Spleen (tissue), 11 donors: ENCODE measurements at regions not wholly inside any gene's neighbourhood (a gene's known extent, or its start where the extent isn't known, plus 50 kb on each side); places are given as distances from the start of the nearest gene placed in this dataset.

ENCODE experiments used
- DNase-seq: peaks from one replicate; pipeline ENCODE4 v3.0.0-alpha.2; 2020
- H3K27ac ChIP-seq, 8 donors: fragments of 200-600 bp; sonication (generic) in 7 of 8; 1 replicate in 4 of 8; 2 replicates in 4 of 8; pipeline versions ENCODE4 v1.5.0 to v1.8.0; 2016 to 2021; ENCODE audit warnings: inconsistent platforms in 4 of 8, mild to moderate bottlenecking in 4 of 8, moderate library complexity in 1 of 8
- H3K27me3 ChIP-seq, 7 donors: fragments of 200-600 bp; sonication (generic) in 6 of 7; replicated peaks in 1 of 7; 1 replicate in 4 of 7; 2 replicates in 3 of 7; pipeline versions ENCODE4 v1.5.0 to v1.8.0; 2016 to 2021; ENCODE audit warnings: inconsistent platforms in 3 of 7, mild to moderate bottlenecking in 1 of 7
- H3K36me3 ChIP-seq, 6 donors: fragments of 200-600 bp; sonication (generic) in 5 of 6; 1 replicate in 4 of 6; 2 replicates in 2 of 6; pipeline versions ENCODE4 v1.5.0 to v1.8.0; 2016 to 2021; ENCODE audit warnings: inconsistent platforms in 2 of 6
- H3K4me1 ChIP-seq, 6 donors: fragments of 200-600 bp; sonication (generic) in 5 of 6; 1 replicate in 3 of 6; 2 replicates in 3 of 6; pipeline versions ENCODE4 v1.5.0 to v1.8.0; 2016 to 2021; ENCODE audit warnings: inconsistent platforms in 3 of 6
- H3K4me3 ChIP-seq, 8 donors: fragments of 200-600 bp; sonication (generic) in 7 of 8; 1 replicate in 4 of 8; 2 replicates in 4 of 8; pipeline versions ENCODE4 v1.5.0 to v1.8.0; 2016 to 2021; ENCODE audit warnings: inconsistent platforms in 4 of 8, mild to moderate bottlenecking in 4 of 8, moderate library complexity in 2 of 8
- H3K9me3 ChIP-seq, 8 donors: fragments of 200-600 bp; sonication (generic) in 7 of 8; 1 replicate in 4 of 8; 2 replicates in 4 of 8; pipeline versions ENCODE4 v1.5.0 to v1.8.0; 2016 to 2021; ENCODE audit warnings: inconsistent platforms in 4 of 8
- POLR2A ChIP-seq, 3 donors: fragments of 450-650 bp; IDR thresholded peaks; one replicate each; pipeline ENCODE4 v1.5.1; 2017; ENCODE audit warnings: antibody characterized with exemption in 3 of 3, mild to moderate bottlenecking in 1 of 3
- POLR2AphosphoS5 ChIP-seq, 3 donors: sonication (generic); formaldehyde crosslinking; IDR thresholded peaks; one replicate each; pipeline ENCODE4 v1.5.1; 2017; ENCODE audit warnings: antibody characterized with exemption in 3 of 3
- WGBS, 5 donors: extraction: QIAGEN DNeasy Blood & Tissue Kit in 3 of 5; methylation state at CpG; one replicate each; pipeline versions ENCODE4 v1.1.5 to v1.1.7; 2013 to 2018; 5-methylcytosine and 5-hydroxymethylcytosine counted together
- intact Hi-C: fragments of 100-400 bp; cut with DNase I; formaldehyde crosslinking; loops from one replicate; pipeline ENCODE4 v1.15.0; 2023; ENCODE audit warnings: low total_unique reads
- TF ChIP-seq, protein P1 (sequence below), 11 experiments: fragments of 200-600 bp in 7 of 11; fragments of 450-650 bp in 4 of 11; sonication (generic) in 4 of 11; IDR thresholded peaks in 8 of 11; conservative IDR thresholded peaks in 3 of 11; 1 replicate in 7 of 11; 2 replicates in 4 of 11; pipeline versions ENCODE4 v1.4.0 to v1.8.0; 2016 to 2021; ENCODE audit warnings: antibody characterized with exemption in 11 of 11, inconsistent platforms in 4 of 11, mild to moderate bottlenecking in 1 of 11
- donor health status: healthy with polysubstance abuse.
- donor health status: DM: no; HTN: no; CAD: no; lungs with moderate emphysema.
- donor health status: DM: no; HTN: no; CAD: no.
- donor health status: Bipolar disorder and iron deficiency.
- donor health status: healthy.
- donor health status: DM: no; HTN: no; CAD: no.
- donor health status: DM: yes; HTN: yes; CAD: no.

DNA sequence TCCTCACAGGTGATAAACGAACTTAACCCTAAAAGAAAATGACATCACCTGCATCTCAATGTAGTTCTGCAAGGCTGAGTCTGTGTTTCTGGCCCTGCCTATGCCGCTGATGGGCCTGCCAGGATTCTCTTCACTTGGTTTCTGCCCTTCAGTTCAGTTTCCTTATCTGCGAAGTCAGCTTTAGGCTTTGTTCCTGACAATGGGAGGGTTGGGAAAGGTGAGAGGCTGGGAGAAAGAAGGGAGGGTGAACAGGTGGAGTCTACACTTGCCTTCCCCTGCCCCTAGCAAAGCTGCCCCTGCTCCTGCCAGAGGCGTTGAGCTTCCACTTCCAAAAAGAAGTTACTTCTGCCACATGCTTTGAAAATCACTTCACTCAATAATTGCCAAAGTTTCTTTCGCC, 124.0 kb upstream of the APCDD1 start:
- Histone ChIP-seq H3K36me3 (no peaks in the 10 kb centered on the region), H3K4me3 (no peak overlapping the region), H3K27ac (no peak overlapping the region), H3K9me3 (no peaks in the 10 kb centered on the region), H3K4me1 (no peaks in the 10 kb centered on the region), H3K27me3 (no peaks in the 10 kb centered on the region)
- TF ChIP-seq POLR2AphosphoS5 (IDR thresholded peaks at IDR 0.05) (no peak), POLR2A (IDR thresholded peaks at IDR 0.05) (no peak)
- TF ChIP-seq, protein P1, sequence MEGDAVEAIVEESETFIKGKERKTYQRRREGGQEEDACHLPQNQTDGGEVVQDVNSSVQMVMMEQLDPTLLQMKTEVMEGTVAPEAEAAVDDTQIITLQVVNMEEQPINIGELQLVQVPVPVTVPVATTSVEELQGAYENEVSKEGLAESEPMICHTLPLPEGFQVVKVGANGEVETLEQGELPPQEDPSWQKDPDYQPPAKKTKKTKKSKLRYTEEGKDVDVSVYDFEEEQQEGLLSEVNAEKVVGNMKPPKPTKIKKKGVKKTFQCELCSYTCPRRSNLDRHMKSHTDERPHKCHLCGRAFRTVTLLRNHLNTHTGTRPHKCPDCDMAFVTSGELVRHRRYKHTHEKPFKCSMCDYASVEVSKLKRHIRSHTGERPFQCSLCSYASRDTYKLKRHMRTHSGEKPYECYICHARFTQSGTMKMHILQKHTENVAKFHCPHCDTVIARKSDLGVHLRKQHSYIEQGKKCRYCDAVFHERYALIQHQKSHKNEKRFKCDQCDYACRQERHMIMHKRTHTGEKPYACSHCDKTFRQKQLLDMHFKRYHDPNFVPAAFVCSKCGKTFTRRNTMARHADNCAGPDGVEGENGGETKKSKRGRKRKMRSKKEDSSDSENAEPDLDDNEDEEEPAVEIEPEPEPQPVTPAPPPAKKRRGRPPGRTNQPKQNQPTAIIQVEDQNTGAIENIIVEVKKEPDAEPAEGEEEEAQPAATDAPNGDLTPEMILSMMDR (IDR thresholded peaks at IDR 0.05 in 8 of 11, conservative IDR thresholded peaks at IDR 0.05 in 3 of 11) = no peak
- WGBS, 5 donors = 79 to 85% (median 84%) methylated on average over 5 of the region's 5 CpGs
- intact Hi-C loops = no loop called here
- no peak for DNase-seq

DNA sequence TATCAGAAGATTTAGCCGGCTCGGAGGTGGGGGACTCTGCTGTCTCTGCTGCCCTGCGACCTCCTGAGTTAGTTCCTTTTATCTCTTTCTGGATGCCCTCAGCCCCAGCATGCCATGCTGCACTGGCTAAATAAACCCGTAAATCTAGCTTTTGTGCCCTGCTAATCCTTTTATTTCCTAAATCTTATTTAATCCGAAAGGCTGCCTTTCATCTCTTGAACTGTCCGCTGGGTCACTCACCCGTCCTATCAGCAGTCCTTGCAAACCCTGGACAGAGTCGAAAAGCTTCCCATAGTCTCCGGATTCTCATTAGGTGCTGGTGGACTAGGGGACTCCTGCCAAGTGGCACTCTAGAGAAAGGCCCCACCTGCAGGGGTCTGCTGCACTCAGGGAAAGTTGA, 122.0 kb upstream of the APCDD1 start:
- 88 to 96% (median 92%) methylated on average over 9 of the region's 9 CpGs for WGBS, 5 donors
- intact Hi-C loops = no loop called here

DNA sequence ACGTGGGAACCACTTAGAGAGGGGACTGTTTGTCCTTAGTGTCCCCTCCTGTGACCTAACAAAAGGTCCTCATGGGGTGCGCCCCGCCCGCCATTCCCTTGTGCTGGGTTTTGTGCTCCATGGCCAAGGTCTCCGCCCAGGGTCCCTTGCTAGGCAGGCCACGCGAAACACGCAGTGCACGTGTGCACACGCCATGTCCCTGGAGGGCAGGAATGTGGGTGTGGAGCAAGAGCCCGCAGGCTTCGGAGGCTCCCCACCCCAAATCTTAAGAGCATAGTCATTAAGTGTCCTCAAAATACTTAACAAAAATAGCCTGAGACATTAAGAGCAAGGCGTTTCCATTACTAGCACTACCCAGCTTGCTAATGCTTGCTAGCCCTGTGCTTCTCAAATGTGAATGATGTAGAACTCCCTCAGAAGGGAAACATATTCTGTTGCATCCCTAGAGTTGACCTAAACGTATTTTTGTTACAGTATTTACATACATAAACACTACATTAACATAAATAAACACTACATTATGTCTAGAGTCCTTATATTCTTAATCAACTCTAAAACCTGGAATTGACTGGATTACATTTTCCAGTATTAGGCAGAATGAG, 117.6 kb upstream of the APCDD1 start:
- intact Hi-C loops = no loop called here
- H3K27ac ChIP-seq = peak overlapping the region in 1 of 8 donors; percentile 9
- WGBS, 5 donors = 82 to 87% (median 83%) methylated on average over 14 of the region's 14 CpGs

More for the DNA sequence above, 122.0 kb upstream of the APCDD1 start:
- DNase-seq = no peak
- Histone ChIP-seq H3K4me3 (no peak overlapping the region), H3K4me1 (no peaks in the 10 kb centered on the region), H3K36me3 (no peaks in the 10 kb centered on the region), H3K27me3 (no peaks in the 10 kb centered on the region), H3K9me3 (no peaks in the 10 kb centered on the region), H3K27ac (no peak overlapping the region)
- TF ChIP-seq, protein P1 (IDR thresholded peaks at IDR 0.05 in 8 of 11, conservative IDR thresholded peaks at IDR 0.05 in 3 of 11) = no peak
- TF ChIP-seq POLR2AphosphoS5 (IDR thresholded peaks at IDR 0.05) = no peak
- TF ChIP-seq POLR2A (IDR thresholded peaks at IDR 0.05) = no peak

DNA sequence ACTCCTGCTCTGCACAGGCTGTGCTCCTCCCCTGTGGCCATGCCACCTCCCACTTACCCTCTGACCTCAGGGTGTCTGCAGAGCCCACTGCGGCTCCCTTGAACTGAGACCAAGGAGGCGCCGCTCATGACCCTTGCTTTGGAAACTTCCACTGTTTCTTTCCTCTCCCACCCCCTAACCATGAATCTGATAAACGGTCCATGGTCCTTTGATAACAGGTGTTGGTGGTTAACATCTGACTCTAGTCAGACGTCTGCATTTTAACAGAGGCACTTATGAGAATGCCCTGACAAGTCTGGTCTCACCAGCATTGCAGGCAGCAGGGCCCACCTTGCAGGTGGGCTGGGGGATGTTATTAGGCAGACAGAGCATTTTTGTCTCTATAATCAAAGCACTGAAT, 113.6 kb upstream of the APCDD1 start:
- Histone ChIP-seq H3K4me1 (no peaks in the 10 kb centered on the region), H3K27me3 (no peaks in the 10 kb centered on the region), H3K27ac (no peak overlapping the region), H3K4me3 (no peak overlapping the region), H3K9me3 (no peaks in the 10 kb centered on the region), H3K36me3 (no peaks in the 10 kb centered on the region)
- intact Hi-C loops = no loop called here
- no peak for DNase-seq
- no peak for TF ChIP-seq POLR2A (IDR thresholded peaks at IDR 0.05)
- TF ChIP-seq POLR2AphosphoS5 (IDR thresholded peaks at IDR 0.05) = no peak
- TF ChIP-seq, protein P1 (IDR thresholded peaks at IDR 0.05 in 8 of 11, conservative IDR thresholded peaks at IDR 0.05 in 3 of 11) = no peak
- WGBS, 5 donors = 73 to 86% (median 77%) methylated on average over 5 of the region's 5 CpGs

More for the DNA sequence above, 117.6 kb upstream of the APCDD1 start:
- no peak for DNase-seq
- Histone ChIP-seq H3K27me3 (no peaks in the 10 kb centered on the region), H3K9me3 (no peaks in the 10 kb centered on the region), H3K36me3 (no peaks in the 10 kb centered on the region), H3K4me3 (no peak overlapping the region), H3K4me1 (no peaks in the 10 kb centered on the region)
- no peak for TF ChIP-seq POLR2A (IDR thresholded peaks at IDR 0.05)
- TF ChIP-seq POLR2AphosphoS5 (IDR thresholded peaks at IDR 0.05) = peak in 2 of 3 donors; percentile 53 to 66
